Psoas muscle (tissue), 7 donors: ENCODE measurements at regions not wholly inside any gene's neighbourhood (a gene's known extent, or its start where the extent isn't known, plus 50 kb on each side); places are given as distances from the start of the nearest gene placed in this dataset.

Experiments used
- ATAC-seq, 4 donors: fragments of 200-7000 bp; cut with Tn5 transposase; one replicate each; pipeline ENCODE4 v1.9.1; 2020; ENCODE audit warnings: moderate library complexity in 3 of 4, mild to moderate bottlenecking in 2 of 4
- DNase-seq, 2 donors: peaks; one replicate each; pipeline ENCODE4 v3.0.0-alpha.2; 2020
- H3K27ac ChIP-seq: fragments of 200-600 bp; one replicate; pipeline ENCODE4 v1.8.0; 2022
- H3K27me3 ChIP-seq, 3 donors: fragments of 200-600 bp in 1 of 3; one replicate each; pipeline versions ENCODE4 v1.6.1 to v1.8.0; 2013 to 2022; ENCODE audit warnings: low read length in 2 of 3, mild to moderate bottlenecking in 2 of 3, moderate library complexity in 1 of 3; ENCODE audit not compliant: insufficient read depth in 3 of 3
- H3K36me3 ChIP-seq, 2 donors: fragments of 200-600 bp in 1 of 2; one replicate each; pipeline versions ENCODE4 v1.6.1 to v1.8.0; 2013 to 2022; ENCODE audit warnings: low read depth in 1 of 2, mild to moderate bottlenecking in 1 of 2, moderate library complexity in 1 of 2; ENCODE audit not compliant: insufficient read depth in 1 of 2
- H3K4me1 ChIP-seq: fragments of 200-600 bp; one replicate; pipeline ENCODE4 v1.8.0; 2022
- H3K4me3 ChIP-seq: fragments of 200-600 bp; one replicate; pipeline ENCODE4 v1.8.0; 2022; ENCODE audit warnings: mild to moderate bottlenecking
- H3K9me3 ChIP-seq: fragments of 200-600 bp; one replicate; pipeline ENCODE4 v1.8.0; 2022
- WGBS, 3 donors: extraction: QIAGEN DNeasy Blood & Tissue Kit; methylation state at CpG; one replicate each; pipeline versions ENCODE4 v1.1.6 to v1.1.7; 2013; 5-methylcytosine and 5-hydroxymethylcytosine counted together
- intact Hi-C, 2 donors: fragments of 100-400 bp; cut with DNase I; formaldehyde crosslinking; loops; one replicate each; pipeline versions ENCODE4 v1.11.0 to v1.14.2; 2022
- TF ChIP-seq, protein P1 (sequence below): fragments of 200-600 bp; IDR thresholded peaks from one replicate; pipeline ENCODE4 v1.8.0; 2022; ENCODE audit warnings: antibody characterized with exemption
- donor health status: healthy with polysubstance abuse.
- donor health status: DM: no; HTN: no; CAD: no; lungs with moderate emphysema.
- donor health status: Bipolar disorder and iron deficiency.
- donor health status: healthy.
- donor health status: DM: yes; HTN: yes; CAD: no.
- donor health status: DM: no; HTN: no; CAD: no.
- donor health status: DM: yes; HTN: yes; CAD: no.

DNA sequence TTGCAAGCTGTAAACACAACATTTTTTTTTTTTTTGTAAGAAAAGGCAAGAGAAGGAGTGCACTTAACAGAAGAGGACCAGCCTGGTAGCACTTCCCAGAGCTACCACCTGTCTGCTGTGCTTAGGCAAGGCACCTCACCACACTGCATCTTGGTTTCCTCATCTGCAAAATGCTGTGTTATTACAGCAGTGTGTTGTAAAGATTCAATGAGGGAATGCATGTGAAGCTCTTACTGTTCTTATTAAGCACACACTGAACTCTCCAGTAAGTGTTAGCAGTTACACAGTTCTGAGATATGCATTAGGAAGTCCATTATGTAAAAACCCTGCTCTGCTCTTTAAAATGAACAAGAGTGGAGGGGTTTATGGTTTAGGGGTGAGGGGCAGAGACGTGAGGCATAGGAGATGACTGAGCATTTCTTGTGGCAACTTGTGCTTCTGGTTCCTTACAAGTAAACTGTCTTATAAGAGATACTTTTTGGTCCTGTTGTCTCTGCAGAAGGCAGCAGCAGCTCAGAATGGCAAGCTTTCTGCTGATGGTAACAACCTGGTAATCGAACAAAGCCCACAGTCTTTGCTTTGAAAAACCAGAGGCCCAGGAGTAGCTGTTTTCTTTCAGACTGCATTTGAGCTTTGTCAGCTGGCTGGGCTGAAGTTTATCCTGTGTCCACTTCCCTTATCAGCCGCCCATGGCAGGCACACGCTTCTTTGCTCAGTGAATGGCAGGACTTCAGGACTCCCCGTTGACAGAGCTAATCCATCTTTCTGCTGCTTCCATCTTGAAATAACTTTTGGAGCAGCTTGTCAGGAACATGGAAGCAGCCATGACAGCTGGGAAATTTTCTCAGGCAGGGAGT is 98.8 kb upstream of the BMPER start:
- ATAC-seq: no peak
- Histone ChIP-seq H3K9me3 (no peaks in the 10 kb centered on the region), H3K4me1 (peaks cover 15% of the 10 kb centered on the region), H3K27me3 (no peaks in the 10 kb centered on the region), H3K4me3 (no peak overlapping the region), H3K36me3 (no peaks in the 10 kb centered on the region), H3K27ac (no peak overlapping the region)
- no peak for DNase-seq
- TF ChIP-seq, protein P1, sequence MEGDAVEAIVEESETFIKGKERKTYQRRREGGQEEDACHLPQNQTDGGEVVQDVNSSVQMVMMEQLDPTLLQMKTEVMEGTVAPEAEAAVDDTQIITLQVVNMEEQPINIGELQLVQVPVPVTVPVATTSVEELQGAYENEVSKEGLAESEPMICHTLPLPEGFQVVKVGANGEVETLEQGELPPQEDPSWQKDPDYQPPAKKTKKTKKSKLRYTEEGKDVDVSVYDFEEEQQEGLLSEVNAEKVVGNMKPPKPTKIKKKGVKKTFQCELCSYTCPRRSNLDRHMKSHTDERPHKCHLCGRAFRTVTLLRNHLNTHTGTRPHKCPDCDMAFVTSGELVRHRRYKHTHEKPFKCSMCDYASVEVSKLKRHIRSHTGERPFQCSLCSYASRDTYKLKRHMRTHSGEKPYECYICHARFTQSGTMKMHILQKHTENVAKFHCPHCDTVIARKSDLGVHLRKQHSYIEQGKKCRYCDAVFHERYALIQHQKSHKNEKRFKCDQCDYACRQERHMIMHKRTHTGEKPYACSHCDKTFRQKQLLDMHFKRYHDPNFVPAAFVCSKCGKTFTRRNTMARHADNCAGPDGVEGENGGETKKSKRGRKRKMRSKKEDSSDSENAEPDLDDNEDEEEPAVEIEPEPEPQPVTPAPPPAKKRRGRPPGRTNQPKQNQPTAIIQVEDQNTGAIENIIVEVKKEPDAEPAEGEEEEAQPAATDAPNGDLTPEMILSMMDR: no peak
- intact Hi-C loops: loop anchor here in 1 of 2 donors (5.0 kb wide), 1 partner anchor 44 kb away; no protein-coding TSS in a partner anchor
- 74 to 85% (median 81%) methylated on average over 5 of the region's 5 CpGs for WGBS, 3 donors

DNA sequence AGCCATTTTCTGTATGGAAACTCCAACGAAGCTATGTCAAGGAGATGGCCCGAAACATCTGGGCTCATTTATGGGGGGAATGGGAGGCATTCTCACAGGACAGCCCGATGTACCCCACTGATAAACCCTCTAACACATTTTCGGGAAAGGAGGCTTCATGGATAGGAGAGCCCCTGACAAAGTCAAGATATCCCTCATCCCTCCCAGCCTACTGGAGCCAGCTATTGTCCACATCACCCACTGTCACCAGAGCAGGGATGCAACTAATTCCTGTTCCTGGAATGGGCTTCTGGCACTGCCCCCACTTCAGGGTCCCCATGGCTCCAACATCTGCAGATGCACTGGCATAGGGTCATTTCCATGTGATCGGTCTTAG is 98.2 kb upstream of the BMPER start:
- ATAC-seq (no peak), DNase-seq (no peak)
- no peak overlapping the region for H3K27ac ChIP-seq
- 79 to 94% (median 88%) methylated on average over 5 of the region's 5 CpGs for WGBS, 3 donors
- H3K9me3 ChIP-seq: no peaks in the 10 kb centered on the region
- H3K27me3 ChIP-seq: no peaks in the 10 kb centered on the region
- H3K4me3 ChIP-seq: no peak overlapping the region
- intact Hi-C loops: loop anchor here in 1 of 2 donors (5.0 kb wide), 1 partner anchor 45 kb away; no protein-coding TSS in a partner anchor
- TF ChIP-seq, protein P1: no peak
- peaks cover 15% of the 10 kb centered on the region for H3K4me1 ChIP-seq
- no peaks in the 10 kb centered on the region for H3K36me3 ChIP-seq

DNA sequence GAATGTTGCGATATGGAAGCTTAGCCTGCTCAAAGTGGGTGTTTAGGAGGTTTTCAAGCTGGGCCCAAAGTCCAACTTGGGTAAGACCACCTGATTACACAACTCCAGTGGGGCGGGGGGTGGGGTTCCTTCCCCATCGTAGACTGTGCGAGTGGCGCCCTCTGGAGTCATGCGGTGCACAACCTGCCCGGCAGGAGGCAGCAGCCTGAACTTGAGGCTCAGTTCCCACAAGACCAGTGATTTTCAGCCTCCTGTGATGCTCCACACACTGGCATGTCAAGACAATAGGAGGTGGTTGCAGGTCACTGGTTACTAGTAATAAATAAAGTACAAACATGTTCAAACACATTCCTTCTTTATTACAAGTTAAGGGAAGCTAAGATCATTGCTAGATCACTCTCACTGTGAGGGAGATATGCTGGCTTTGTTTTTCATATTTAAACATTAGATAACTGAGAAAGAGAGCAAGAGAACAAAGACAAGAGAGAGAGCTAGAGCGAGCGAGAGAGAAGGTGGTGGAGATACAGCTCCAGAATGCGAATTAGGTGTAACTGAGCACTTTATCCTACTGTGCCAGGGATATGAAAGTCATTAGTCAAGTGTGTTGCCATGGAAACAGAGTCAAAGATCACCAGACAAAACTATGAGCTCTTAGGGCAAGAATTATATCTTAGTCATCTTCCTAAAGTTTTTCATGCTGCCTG is 97.4 kb upstream of the BMPER start:
- intact Hi-C loops: loop anchor here in 1 of 2 donors (5.0 kb wide), 1 partner anchor 46 kb away; no protein-coding TSS in a partner anchor
- Histone ChIP-seq H3K9me3 (no peaks in the 10 kb centered on the region), H3K4me1 (peaks cover 15% of the 10 kb centered on the region), H3K27ac (peak overlapping the region; percentile 21), H3K36me3 (no peaks in the 10 kb centered on the region), H3K4me3 (no peak overlapping the region), H3K27me3 (no peaks in the 10 kb centered on the region)
- DNase-seq (no peak), ATAC-seq (peak in 1 of 4 donors; percentile 17)
- TF ChIP-seq, protein P1: no peak
- 66 to 73% (median 68%) methylated on average over 10 of the region's 10 CpGs for WGBS, 3 donors

DNA sequence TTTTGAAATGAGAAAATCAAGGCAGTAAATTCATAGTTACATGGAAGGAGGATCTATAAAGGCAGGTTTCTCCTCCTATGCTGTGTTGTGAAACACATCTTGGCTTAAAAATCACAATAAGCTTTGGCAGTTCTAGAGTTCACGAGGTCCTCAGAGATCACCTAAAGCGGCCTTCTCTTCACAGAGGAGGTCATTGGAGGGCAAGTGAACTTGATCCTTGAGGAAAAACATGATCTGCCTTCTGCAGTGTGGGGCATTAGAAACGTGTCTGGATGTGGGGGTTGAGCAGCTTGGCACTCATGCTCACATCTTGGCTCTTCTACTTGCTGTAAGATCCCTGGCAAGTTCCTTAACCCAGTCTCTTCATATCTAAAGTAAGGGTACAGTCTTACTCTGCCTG is 96.1 kb upstream of the BMPER start:
- 14 to 27% (median 21%) methylated on average over 3 of the region's 3 CpGs for WGBS, 3 donors
- intact Hi-C loops: loop anchor here in 1 of 2 donors (5.0 kb wide), 1 partner anchor 47 kb away; no protein-coding TSS in a partner anchor
- DNase-seq (peak in 1 of 2 donors; percentile 55), ATAC-seq (peak; percentile 46 to 94 (median 90))
- H3K27ac ChIP-seq: peak overlapping the region; percentile 21
- H3K27me3 ChIP-seq: no peaks in the 10 kb centered on the region
- H3K36me3 ChIP-seq: no peaks in the 10 kb centered on the region
- TF ChIP-seq, protein P1: no peak
- peaks cover 15% of the 10 kb centered on the region for H3K4me1 ChIP-seq
- no peak overlapping the region for H3K4me3 ChIP-seq
- no peaks in the 10 kb centered on the region for H3K9me3 ChIP-seq
